Esophagus muscularis mucosa (tissue), 4 donors: ENCODE measurements at regions not wholly inside any gene's neighbourhood (a gene's known extent, or its start where the extent isn't known, plus 50 kb on each side); places are given as distances from the start of the nearest gene placed in this dataset.

Experiments
- DNase-seq: peaks from one replicate; pipeline ENCODE4 v3.0.0-alpha.2; 2017; ENCODE audit errors: extremely low spot score
- H3K27ac ChIP-seq, 4 donors: fragments of 200-600 bp; sonication (generic); replicated peaks in 1 of 4; 1 replicate in 3 of 4; 2 replicates in 1 of 4; pipeline ENCODE4 v1.5.1; 2016 to 2019; ENCODE audit warnings: mild to moderate bottlenecking in 1 of 4
- H3K27me3 ChIP-seq, 4 donors: fragments of 200-600 bp; sonication (generic); one replicate each; pipeline versions ENCODE4 v1.5.1 to v1.6.0; 2016 to 2019
- H3K36me3 ChIP-seq, 4 donors: fragments of 200-600 bp; sonication (generic); one replicate each; pipeline ENCODE4 v1.5.1; 2016 to 2019
- H3K4me1 ChIP-seq, 4 donors: fragments of 200-600 bp; sonication (generic); one replicate each; pipeline ENCODE4 v1.5.1; 2016 to 2019
- H3K4me3 ChIP-seq, 4 donors: fragments of 200-600 bp; sonication (generic); 1 replicate in 2 of 4; 2 replicates in 2 of 4; pipeline ENCODE4 v1.5.1; 2016 to 2019; ENCODE audit warnings: mild to moderate bottlenecking in 4 of 4, moderate library complexity in 1 of 4
- H3K9me3 ChIP-seq, 4 donors: fragments of 200-600 bp; sonication (generic); 1 replicate in 3 of 4; 2 replicates in 1 of 4; pipeline ENCODE4 v1.5.1; 2016 to 2019
- CTCF ChIP-seq, 3 experiments: fragments of 200-600 bp in 2 of 3; fragments of 450-650 bp in 1 of 3; sonication (generic) in 2 of 3; IDR thresholded peaks; one replicate each; pipeline ENCODE4 v1.5.1; 2017 to 2019; ENCODE audit warnings: antibody characterized with exemption in 3 of 3, mild to moderate bottlenecking in 2 of 3, moderate library complexity in 1 of 3
- EP300 ChIP-seq: sonication (generic); formaldehyde crosslinking; IDR thresholded peaks from one replicate; pipeline ENCODE4 v1.6.1; 2017; ENCODE audit warnings: antibody characterized with exemption
- POLR2A ChIP-seq: fragments of 450-650 bp; IDR thresholded peaks from one replicate; pipeline ENCODE4 v1.6.1; 2017; ENCODE audit warnings: antibody characterized with exemption, moderate library complexity, mild to moderate bottlenecking, low read depth
- POLR2AphosphoS5 ChIP-seq, 2 donors: sonication (generic); formaldehyde crosslinking; IDR thresholded peaks; one replicate each; pipeline ENCODE4 v1.6.1; 2017; ENCODE audit warnings: antibody characterized with exemption in 2 of 2
- WGBS: methylation state at CpG from one replicate; pipeline ENCODE4 v1.1.5; 2018; 5-methylcytosine and 5-hydroxymethylcytosine counted together
- intact Hi-C: fragments of 100-400 bp; cut with DNase I; formaldehyde crosslinking; loops from one replicate; pipeline ENCODE4 v1.15.1; 2023

- DNase-seq, result no peak
- Histone ChIP-seq H3K27ac (no peak overlapping the region), H3K27me3 (no peaks in the 10 kb centered on the region), H3K4me1 (no peaks in the 10 kb centered on the region), H3K36me3 (no peaks in the 10 kb centered on the region), H3K4me3 (no peak overlapping the region), H3K9me3 (no peaks in the 10 kb centered on the region)
- 94% methylated on average over 3 of the region's 3 CpGs for WGBS
- TF ChIP-seq CTCF (IDR thresholded peaks at IDR 0.05) (no peak), EP300 (no peak), POLR2A (no peak), POLR2AphosphoS5 (IDR thresholded peaks at IDR 0.05) (no peak)
- intact Hi-C loops, result no loop called here
Measured at GRCh38 chr14:83899706-83900105, 1630.2 kb upstream of the FLRT2 start.

- no peaks in the 10 kb centered on the region for H3K4me1 ChIP-seq
- intact Hi-C loops, result no loop called here
- no peaks in the 10 kb centered on the region for H3K36me3 ChIP-seq
- 92% methylated on average over 1 of the region's 1 CpG for WGBS
- no peak for TF ChIP-seq POLR2A
- TF ChIP-seq EP300, result no peak
- TF ChIP-seq CTCF (IDR thresholded peaks at IDR 0.05), result no peak
- no peak for TF ChIP-seq POLR2AphosphoS5 (IDR thresholded peaks at IDR 0.05)
- DNase-seq, result no peak
- H3K4me3 ChIP-seq, result no peak overlapping the region
- H3K9me3 ChIP-seq, result no peaks in the 10 kb centered on the region
- no peak overlapping the region for H3K27ac ChIP-seq
- H3K27me3 ChIP-seq, result no peaks in the 10 kb centered on the region
Measured at GRCh38 chr14:83905157-83905556, 1624.8 kb upstream of the FLRT2 start.

- Histone ChIP-seq H3K4me3 (no peak overlapping the region), H3K36me3 (no peaks in the 10 kb centered on the region), H3K27me3 (no peaks in the 10 kb centered on the region), H3K27ac (no peak overlapping the region), H3K9me3 (no peaks in the 10 kb centered on the region), H3K4me1 (no peaks in the 10 kb centered on the region)
- no peak for DNase-seq
- intact Hi-C loops, result no loop called here
- 95% methylated on average over 3 of the region's 3 CpGs for WGBS
- TF ChIP-seq CTCF (IDR thresholded peaks at IDR 0.05) (no peak), POLR2AphosphoS5 (IDR thresholded peaks at IDR 0.05) (no peak), EP300 (no peak), POLR2A (no peak)
Measured at GRCh38 chr14:83908419-83908818, 1621.5 kb upstream of the FLRT2 start.

GRCh38 chr14:83909507-83909906, 1620.4 kb upstream of the FLRT2 start:
- Histone ChIP-seq H3K9me3 (no peaks in the 10 kb centered on the region), H3K27me3 (no peaks in the 10 kb centered on the region), H3K27ac (no peak overlapping the region), H3K36me3 (no peaks in the 10 kb centered on the region), H3K4me1 (no peaks in the 10 kb centered on the region), H3K4me3 (no peak overlapping the region)
- TF ChIP-seq POLR2A (no peak), EP300 (no peak), POLR2AphosphoS5 (IDR thresholded peaks at IDR 0.05) (no peak), CTCF (IDR thresholded peaks at IDR 0.05) (no peak)
- WGBS, result 100% methylated on average over 1 of the region's 1 CpG
- no peak for DNase-seq
- intact Hi-C loops, result no loop called here

- H3K27ac ChIP-seq, result no peak overlapping the region
- no peaks in the 10 kb centered on the region for H3K9me3 ChIP-seq
- 43% methylated on average over 1 of the region's 1 CpG for WGBS
Measured at GRCh38 chr14:83912032-83912642, 1617.8 kb upstream of the FLRT2 start.

More at GRCh38 chr14:83912032-83912642, 1617.8 kb upstream of the FLRT2 start:
- TF ChIP-seq CTCF (IDR thresholded peaks at IDR 0.05) (no peak), EP300 (no peak), POLR2AphosphoS5 (IDR thresholded peaks at IDR 0.05) (no peak), POLR2A (no peak)
- H3K4me3 ChIP-seq, result no peak overlapping the region
- no peaks in the 10 kb centered on the region for H3K4me1 ChIP-seq
- DNase-seq, result no peak
- H3K36me3 ChIP-seq, result no peaks in the 10 kb centered on the region
- no peaks in the 10 kb centered on the region for H3K27me3 ChIP-seq
- intact Hi-C loops, result no loop called here
